ENCODE measurements at regions not wholly inside any gene's neighbourhood (a gene's known extent, or its start where the extent isn't known, plus 50 kb on each side); places are given as distances from the start of the nearest gene placed in this dataset.
"Not testable (repeated sequence)": the region's sequence is repeated elsewhere in the genome, so short reads cannot be mapped to it uniquely, and the experiment has no call there.

GRCh38 chr3:35263477-35263876 is 375.8 kb upstream of the ARPP21 start:
- H3K4me1 ChIP-seq: no peaks in the 10 kb centered on the region
- H3K9me3 ChIP-seq: no peaks in the 10 kb centered on the region
- no peak overlapping the region for H3K4me3 ChIP-seq
- H3K27ac ChIP-seq: no peak overlapping the region
- no peak for DNase-seq
- TF ChIP-seq POLR2AphosphoS5 (IDR thresholded peaks at IDR 0.05) (no peak), EP300 (IDR thresholded peaks at IDR 0.05) (no peak), CTCF (IDR thresholded peaks at IDR 0.05) (no peak), POLR2A (IDR thresholded peaks at IDR 0.05) (no peak)
- H3K27me3 ChIP-seq: no peaks in the 10 kb centered on the region
- WGBS, 2 donors: 80 to 88% methylated on average over 1 of the region's 1 CpG
- H3K36me3 ChIP-seq: no peaks in the 10 kb centered on the region
- intact Hi-C loops (cut with DNase I): no loop called here

GRCh38 chr3:35266065-35266464 is 373.3 kb upstream of the ARPP21 start:
- H3K4me1 ChIP-seq; intact Hi-C loops (cut with DNase I); H3K27ac ChIP-seq; H3K36me3 ChIP-seq; DNase-seq; H3K9me3 ChIP-seq; H3K27me3 ChIP-seq; H3K4me3 ChIP-seq: not testable (repeated sequence)
- 93 to 94% methylated on average over 12 of the region's 12 CpGs for WGBS, 2 donors

DNA sequence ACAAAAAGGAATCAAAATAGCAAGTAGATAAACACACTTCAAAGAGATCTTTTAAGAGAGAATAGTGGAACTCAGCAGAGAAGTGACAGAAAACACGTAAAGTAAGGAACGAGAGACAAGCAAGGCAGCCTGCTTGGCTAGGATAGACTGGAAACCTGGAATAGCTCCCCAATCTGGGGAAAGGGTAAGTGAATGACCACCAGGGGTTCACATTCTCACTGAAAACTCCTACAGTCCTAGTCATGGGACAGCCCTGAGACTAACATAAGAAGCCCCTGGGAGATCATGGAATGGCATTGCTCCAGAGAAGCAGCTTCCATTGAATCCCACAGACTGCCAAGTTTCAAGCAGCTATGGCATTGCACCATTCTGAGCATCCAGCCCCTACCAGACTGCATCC is 363.6 kb upstream of the ARPP21 start:
- no peaks in the 10 kb centered on the region for H3K36me3 ChIP-seq
- intact Hi-C loops (cut with DNase I): no loop called here
- no peaks in the 10 kb centered on the region for H3K27me3 ChIP-seq
- WGBS, 2 donors: 75 to 88% methylated on average over 2 of the region's 2 CpGs
- no peak overlapping the region for H3K27ac ChIP-seq
- H3K4me1 ChIP-seq: no peaks in the 10 kb centered on the region
- H3K4me3 ChIP-seq: no peak overlapping the region
- no peak for DNase-seq
- H3K9me3 ChIP-seq: peaks cover 0 to 3% (median 0%) of the 10 kb centered on the region in 4 donors
- no peak for TF ChIP-seq POLR2AphosphoS5 (IDR thresholded peaks at IDR 0.05)
- TF ChIP-seq CTCF (IDR thresholded peaks at IDR 0.05): no peak
- no peak for TF ChIP-seq EP300 (IDR thresholded peaks at IDR 0.05)
- no peak for TF ChIP-seq POLR2A (IDR thresholded peaks at IDR 0.05)

- H3K4me1 ChIP-seq: no peaks in the 10 kb centered on the region
- TF ChIP-seq CTCF (IDR thresholded peaks at IDR 0.05): no peak
- no peak for TF ChIP-seq POLR2A (IDR thresholded peaks at IDR 0.05)
- TF ChIP-seq POLR2AphosphoS5 (IDR thresholded peaks at IDR 0.05): no peak
- TF ChIP-seq EP300 (IDR thresholded peaks at IDR 0.05): no peak
- no peaks in the 10 kb centered on the region for H3K36me3 ChIP-seq
- intact Hi-C loops (cut with DNase I): no loop called here
- no peak for DNase-seq
- H3K4me3 ChIP-seq: no peak overlapping the region
- no peaks in the 10 kb centered on the region for H3K27me3 ChIP-seq
- peaks cover 0 to 3% (median 0%) of the 10 kb centered on the region in 4 donors for H3K9me3 ChIP-seq
- 55 to 75% methylated on average over 1 of the region's 1 CpG for WGBS, 2 donors
- H3K27ac ChIP-seq: no peak overlapping the region
Observed at GRCh38 chr3:35276568-35276967, 362.8 kb upstream of the ARPP21 start.

- no peak for DNase-seq
- Histone ChIP-seq H3K4me3 (no peak overlapping the region), H3K27ac (no peak overlapping the region), H3K4me1 (no peaks in the 10 kb centered on the region), H3K27me3 (no peaks in the 10 kb centered on the region), H3K36me3 (no peaks in the 10 kb centered on the region), H3K9me3 (peaks cover 0 to 2% (median 0%) of the 10 kb centered on the region in 4 donors)
- intact Hi-C loops (cut with DNase I): no loop called here
- WGBS, 2 donors: 53 to 75% methylated on average over 4 of the region's 4 CpGs
- no peak for TF ChIP-seq POLR2AphosphoS5 (IDR thresholded peaks at IDR 0.05)
Observed at GRCh38 chr3:35291471-35292236, 347.7 kb upstream of the ARPP21 start.

- H3K27me3 ChIP-seq: no peaks in the 10 kb centered on the region
- 84 to 96% methylated on average over 3 of the region's 3 CpGs for WGBS, 2 donors
- no peak overlapping the region for H3K27ac ChIP-seq
- no peak for TF ChIP-seq EP300 (IDR thresholded peaks at IDR 0.05)
- no peak for TF ChIP-seq POLR2A (IDR thresholded peaks at IDR 0.05)
- no peak for TF ChIP-seq POLR2AphosphoS5 (IDR thresholded peaks at IDR 0.05)
- TF ChIP-seq CTCF (IDR thresholded peaks at IDR 0.05): no peak
- no peaks in the 10 kb centered on the region for H3K36me3 ChIP-seq
- no peak for DNase-seq
- no peak overlapping the region for H3K4me3 ChIP-seq
- intact Hi-C loops (cut with DNase I): no loop called here
- H3K9me3 ChIP-seq: peaks cover 0 to 2% (median 0%) of the 10 kb centered on the region in 4 donors
- no peaks in the 10 kb centered on the region for H3K4me1 ChIP-seq
Observed at GRCh38 chr3:35292568-35292967, 346.8 kb upstream of the ARPP21 start.

All from sigmoid colon (tissue), 6 donors.